ACC112 (cell line): ENCODE measurements at regions not wholly inside any gene's neighbourhood (a gene's known extent, or its start where the extent isn't known, plus 50 kb on each side); places are given as distances from the start of the nearest gene placed in this dataset.
"Not testable (repeated sequence)": the region's sequence is repeated elsewhere in the genome, so short reads cannot be mapped to it uniquely, and the experiment has no call there.

Experiments used
- H2AFZ ChIP-seq: fragments of 200-600 bp; sonication (generic); one replicate; pipeline ENCODE4 v1.6.0; 2017; ENCODE audit warnings: antibody characterized with exemption, low read length; ENCODE audit not compliant: unreplicated experiment
- H3K27ac ChIP-seq: fragments of 200-600 bp; sonication (generic); 2 replicates; pipeline ENCODE4 v1.5.1; 2014; ENCODE audit warnings: low read depth, mild to moderate bottlenecking, antibody characterized with exemption, low read length, moderate library complexity
- H3K27me3 ChIP-seq: fragments of 200-600 bp; sonication (generic); 2 replicates; pipeline ENCODE4 v1.6.1; 2014; ENCODE audit warnings: mild to moderate bottlenecking, antibody characterized with exemption, low read length, moderate library complexity, mixed read lengths; ENCODE audit not compliant: insufficient read depth
- H3K36me3 ChIP-seq: fragments of 200-600 bp; sonication (generic); 2 replicates; pipeline ENCODE4 v1.6.1; 2016; ENCODE audit warnings: mild to moderate bottlenecking, antibody characterized with exemption, low read length, moderate library complexity, mixed read lengths; ENCODE audit not compliant: insufficient read depth
- H3K4me1 ChIP-seq: fragments of 200-600 bp; sonication (generic); one replicate; pipeline ENCODE4 v1.6.1; 2016; ENCODE audit warnings: low read length, mixed read lengths; ENCODE audit not compliant: insufficient read depth, unreplicated experiment, control insufficient read depth
- H3K4me3 ChIP-seq: fragments of 200-600 bp; sonication (generic); 2 replicates; pipeline ENCODE4 v1.5.1; 2014; ENCODE audit warnings: mild to moderate bottlenecking, low read depth, low read length
- H3K79me2 ChIP-seq: fragments of 200-600 bp; sonication (generic); one replicate; pipeline ENCODE4 v1.6.0; 2016; ENCODE audit warnings: low read length; ENCODE audit not compliant: control insufficient read depth, unreplicated experiment, insufficient read depth

- no peak overlapping the region for H2AFZ ChIP-seq
- no peaks in the 10 kb centered on the region for H3K36me3 ChIP-seq
- no peaks in the 10 kb centered on the region for H3K79me2 ChIP-seq
- H3K4me1 ChIP-seq, result no peaks in the 10 kb centered on the region
- no peak overlapping the region for H3K27ac ChIP-seq
- no peaks in the 10 kb centered on the region for H3K27me3 ChIP-seq
- H3K4me3 ChIP-seq, result no peak overlapping the region
These were observed 125.8 kb upstream of the EFEMP1 start for GRCh38 chr2:56049233-56049845.

GRCh38 chr2:56053679-56054078 is 130.1 kb upstream of the EFEMP1 start:
- H3K4me3 ChIP-seq, result no peak overlapping the region
- no peaks in the 10 kb centered on the region for H3K27me3 ChIP-seq
- H3K4me1 ChIP-seq, result no peaks in the 10 kb centered on the region

GRCh38 chr2:56055405-56055804 is 128.4 kb upstream of the CCDC85A start:
- H3K4me3 ChIP-seq, result no peak overlapping the region
- H2AFZ ChIP-seq, result no peak overlapping the region

More at GRCh38 chr2:56053679-56054078, 130.1 kb upstream of the EFEMP1 start:
- no peaks in the 10 kb centered on the region for H3K79me2 ChIP-seq
- H3K27ac ChIP-seq, result no peak overlapping the region
- H3K36me3 ChIP-seq, result no peaks in the 10 kb centered on the region
- H2AFZ ChIP-seq, result no peak overlapping the region

GRCh38 chr2:56061327-56061726 is 122.5 kb upstream of the CCDC85A start:
- not testable (repeated sequence) for H3K4me1 ChIP-seq, H3K27ac ChIP-seq, H3K4me3 ChIP-seq, H2AFZ ChIP-seq, H3K79me2 ChIP-seq, H3K36me3 ChIP-seq
- peaks cover 28% of the 10 kb centered on the region for H3K27me3 ChIP-seq

More at GRCh38 chr2:56055405-56055804, 128.4 kb upstream of the CCDC85A start:
- no peaks in the 10 kb centered on the region for H3K79me2 ChIP-seq
- H3K4me1 ChIP-seq, result no peaks in the 10 kb centered on the region
- H3K27me3 ChIP-seq, result no peaks in the 10 kb centered on the region
- no peaks in the 10 kb centered on the region for H3K36me3 ChIP-seq
- H3K27ac ChIP-seq, result no peak overlapping the region

- no peak overlapping the region for H3K27ac ChIP-seq
- H2AFZ ChIP-seq, result no peak overlapping the region
These were observed 115.0 kb upstream of the CCDC85A start for GRCh38 chr2:56068746-56069145.

GRCh38 chr2:56077359-56077915 is 106.4 kb upstream of the CCDC85A start:
- H3K4me3 ChIP-seq, result no peak overlapping the region
- H3K4me1 ChIP-seq, result no peaks in the 10 kb centered on the region
- no peaks in the 10 kb centered on the region for H3K36me3 ChIP-seq
- H3K27ac ChIP-seq, result no peak overlapping the region
- H3K27me3 ChIP-seq, result peaks cover 9% of the 10 kb centered on the region; the same call in 1 of the 2 replicates
- no peaks in the 10 kb centered on the region for H3K79me2 ChIP-seq
- no peak overlapping the region for H2AFZ ChIP-seq

More at GRCh38 chr2:56068746-56069145, 115.0 kb upstream of the CCDC85A start:
- no peaks in the 10 kb centered on the region for H3K79me2 ChIP-seq
- H3K4me3 ChIP-seq, result no peak overlapping the region
- H3K4me1 ChIP-seq, result no peaks in the 10 kb centered on the region
- peaks cover 60% of the 10 kb centered on the region for H3K27me3 ChIP-seq
- no peaks in the 10 kb centered on the region for H3K36me3 ChIP-seq

GRCh38 chr2:56082665-56083064 is 101.1 kb upstream of the CCDC85A start:
- no peak overlapping the region for H3K4me3 ChIP-seq
- no peaks in the 10 kb centered on the region for H3K79me2 ChIP-seq
- no peaks in the 10 kb centered on the region for H3K4me1 ChIP-seq
- no peak overlapping the region for H2AFZ ChIP-seq
- H3K27ac ChIP-seq, result no peak overlapping the region
- no peaks in the 10 kb centered on the region for H3K27me3 ChIP-seq
- no peaks in the 10 kb centered on the region for H3K36me3 ChIP-seq

GRCh38 chr2:56084111-56084901 is 99.5 kb upstream of the CCDC85A start:
- H3K27ac ChIP-seq, result no peak overlapping the region
- H2AFZ ChIP-seq, result no peak overlapping the region
- H3K79me2 ChIP-seq, result no peaks in the 10 kb centered on the region
- no peaks in the 10 kb centered on the region for H3K27me3 ChIP-seq
- no peak overlapping the region for H3K4me3 ChIP-seq
- no peaks in the 10 kb centered on the region for H3K36me3 ChIP-seq
- no peaks in the 10 kb centered on the region for H3K4me1 ChIP-seq

GRCh38 chr2:56086336-56086735 is 97.5 kb upstream of the CCDC85A start:
- Histone ChIP-seq H3K36me3 (no peaks in the 10 kb centered on the region), H3K79me2 (no peaks in the 10 kb centered on the region)

GRCh38 chr2:56088411-56088810 is 95.4 kb upstream of the CCDC85A start:
- Histone ChIP-seq H3K4me3 (no peak overlapping the region), H3K4me1 (no peaks in the 10 kb centered on the region), H3K36me3 (no peaks in the 10 kb centered on the region), H2AFZ (no peak overlapping the region), H3K27me3 (peaks cover 16% of the 10 kb centered on the region), H3K79me2 (no peaks in the 10 kb centered on the region), H3K27ac (no peak overlapping the region)

More at GRCh38 chr2:56086336-56086735, 97.5 kb upstream of the CCDC85A start:
- Histone ChIP-seq H3K27ac (no peak overlapping the region), H3K4me3 (no peak overlapping the region), H3K27me3 (peaks cover 14% of the 10 kb centered on the region), H2AFZ (no peak overlapping the region), H3K4me1 (no peaks in the 10 kb centered on the region)
